ENCODE measurements at regions not wholly inside any gene's neighbourhood (a gene's known extent, or its start where the extent isn't known, plus 50 kb on each side); places are given as distances from the start of the nearest gene placed in this dataset.

- Histone ChIP-seq H3K4me1 (peaks cover 14% of the 10 kb centered on the region), H3K36me3 (ENCODE audit: control insufficient read depth, insufficient read depth, low read length) (no peaks in the 10 kb centered on the region), H3K9ac (no peak overlapping the region), H3K4me2 (ENCODE audit: low read length) (no peak overlapping the region), H2AFZ (no peak overlapping the region), H3K4me3 (ENCODE audit: low read depth, low read length) (no peak overlapping the region), H3K27me3 (ENCODE audit: control insufficient read depth, insufficient read depth, low read length) (no peaks in the 10 kb centered on the region), H3K9me3 (ENCODE audit: control insufficient read depth, low read length) (no peaks in the 10 kb centered on the region), H3K79me2 (no peaks in the 10 kb centered on the region), H3K27ac (no peak overlapping the region)
- TF ChIP-seq, protein P1, sequence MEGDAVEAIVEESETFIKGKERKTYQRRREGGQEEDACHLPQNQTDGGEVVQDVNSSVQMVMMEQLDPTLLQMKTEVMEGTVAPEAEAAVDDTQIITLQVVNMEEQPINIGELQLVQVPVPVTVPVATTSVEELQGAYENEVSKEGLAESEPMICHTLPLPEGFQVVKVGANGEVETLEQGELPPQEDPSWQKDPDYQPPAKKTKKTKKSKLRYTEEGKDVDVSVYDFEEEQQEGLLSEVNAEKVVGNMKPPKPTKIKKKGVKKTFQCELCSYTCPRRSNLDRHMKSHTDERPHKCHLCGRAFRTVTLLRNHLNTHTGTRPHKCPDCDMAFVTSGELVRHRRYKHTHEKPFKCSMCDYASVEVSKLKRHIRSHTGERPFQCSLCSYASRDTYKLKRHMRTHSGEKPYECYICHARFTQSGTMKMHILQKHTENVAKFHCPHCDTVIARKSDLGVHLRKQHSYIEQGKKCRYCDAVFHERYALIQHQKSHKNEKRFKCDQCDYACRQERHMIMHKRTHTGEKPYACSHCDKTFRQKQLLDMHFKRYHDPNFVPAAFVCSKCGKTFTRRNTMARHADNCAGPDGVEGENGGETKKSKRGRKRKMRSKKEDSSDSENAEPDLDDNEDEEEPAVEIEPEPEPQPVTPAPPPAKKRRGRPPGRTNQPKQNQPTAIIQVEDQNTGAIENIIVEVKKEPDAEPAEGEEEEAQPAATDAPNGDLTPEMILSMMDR (IDR thresholded peaks at IDR 0.05): peak; percentile 36
Measured at GRCh38 chr10:90437452-90437851, 420.4 kb downstream of the HTR7 start.

DNA sequence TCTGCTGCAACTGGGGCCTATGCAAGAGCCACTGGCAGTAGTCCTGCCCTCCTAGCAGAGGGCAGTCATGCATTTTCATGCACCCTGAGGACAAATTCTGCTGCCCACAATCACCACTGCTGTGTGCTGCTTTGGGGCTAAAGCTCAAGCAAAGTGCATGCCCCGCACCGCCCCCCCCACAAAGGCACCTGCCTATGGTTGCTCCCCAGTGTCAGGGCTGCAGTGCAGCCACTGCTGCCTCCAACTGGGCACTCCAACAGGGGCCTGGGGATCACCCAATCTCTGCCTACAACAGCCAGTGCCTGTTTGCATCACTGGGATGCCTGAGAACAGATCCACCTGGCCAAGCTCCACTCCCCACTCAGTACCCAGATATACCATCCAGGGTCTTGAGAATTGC is 417.0 kb downstream of the HTR7 start:
- Histone ChIP-seq H2AFZ (no peak overlapping the region), H3K27me3 (ENCODE audit: control insufficient read depth, insufficient read depth, low read length) (no peaks in the 10 kb centered on the region), H3K9ac (no peak overlapping the region)

GRCh38 chr10:90443342-90443741 is 414.5 kb downstream of the HTR7 start:
- Histone ChIP-seq H3K9ac (no peak overlapping the region), H3K27me3 (ENCODE audit: control insufficient read depth, insufficient read depth, low read length) (no peaks in the 10 kb centered on the region), H3K79me2 (no peaks in the 10 kb centered on the region), H3K4me1 (no peaks in the 10 kb centered on the region), H3K4me3 (ENCODE audit: low read depth, low read length) (no peak overlapping the region), H3K36me3 (ENCODE audit: control insufficient read depth, insufficient read depth, low read length) (no peaks in the 10 kb centered on the region), H2AFZ (no peak overlapping the region), H3K9me3 (ENCODE audit: control insufficient read depth, low read length) (no peaks in the 10 kb centered on the region), H3K27ac (no peak overlapping the region), H3K4me2 (ENCODE audit: low read length) (no peak overlapping the region)
- TF ChIP-seq, protein P1 (IDR thresholded peaks at IDR 0.05): no peak

More for the DNA sequence above, 417.0 kb downstream of the HTR7 start:
- no peaks in the 10 kb centered on the region for H3K36me3 ChIP-seq (ENCODE audit: control insufficient read depth, insufficient read depth, low read length)
- TF ChIP-seq, protein P1 (IDR thresholded peaks at IDR 0.05): no peak
- no peak overlapping the region for H3K4me2 ChIP-seq (ENCODE audit: low read length)
- no peak overlapping the region for H3K27ac ChIP-seq
- H3K9me3 ChIP-seq (ENCODE audit: control insufficient read depth, low read length): no peaks in the 10 kb centered on the region
- H3K4me3 ChIP-seq (ENCODE audit: low read depth, low read length): no peak overlapping the region
- peaks cover 14% of the 10 kb centered on the region for H3K4me1 ChIP-seq
- no peaks in the 10 kb centered on the region for H3K79me2 ChIP-seq

DNA sequence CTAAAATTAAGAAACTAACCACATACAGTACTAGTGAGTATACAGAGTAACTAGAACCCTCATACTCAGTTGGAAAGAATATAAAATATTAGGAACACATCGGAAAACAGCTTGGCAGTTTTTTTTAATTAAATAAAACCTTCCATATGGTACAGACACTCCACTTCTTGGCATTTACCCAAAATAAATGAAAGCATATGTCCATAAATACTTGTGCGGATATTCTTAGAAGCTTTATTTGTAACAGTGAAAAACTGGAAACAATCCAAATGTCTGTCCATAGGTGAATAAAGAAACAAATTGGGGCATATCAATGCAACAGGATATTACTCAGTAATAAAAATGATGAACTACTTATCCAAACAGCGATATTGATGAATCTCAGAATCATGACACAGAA is 410.0 kb downstream of the HTR7 start:
- TF ChIP-seq, protein P1 (IDR thresholded peaks at IDR 0.05): no peak
- no peak overlapping the region for H3K9ac ChIP-seq
- H2AFZ ChIP-seq: no peak overlapping the region
- no peaks in the 10 kb centered on the region for H3K79me2 ChIP-seq
- H3K4me1 ChIP-seq: peaks cover 7% of the 10 kb centered on the region
- no peaks in the 10 kb centered on the region for H3K9me3 ChIP-seq (ENCODE audit: control insufficient read depth, low read length)
- no peak overlapping the region for H3K4me3 ChIP-seq (ENCODE audit: low read depth, low read length)
- H3K27me3 ChIP-seq (ENCODE audit: control insufficient read depth, insufficient read depth, low read length): no peaks in the 10 kb centered on the region
- H3K36me3 ChIP-seq (ENCODE audit: control insufficient read depth, insufficient read depth, low read length): no peaks in the 10 kb centered on the region
- H3K27ac ChIP-seq: no peak overlapping the region
- no peak overlapping the region for H3K4me2 ChIP-seq (ENCODE audit: low read length)

- Histone ChIP-seq H3K27ac (no peak overlapping the region), H3K9me3 (ENCODE audit: control insufficient read depth, low read length) (no peaks in the 10 kb centered on the region), H3K4me1 (peaks cover 7% of the 10 kb centered on the region), H3K4me3 (ENCODE audit: low read depth, low read length) (no peak overlapping the region), H3K9ac (no peak overlapping the region), H3K79me2 (no peaks in the 10 kb centered on the region), H3K36me3 (ENCODE audit: control insufficient read depth, insufficient read depth, low read length) (no peaks in the 10 kb centered on the region), H2AFZ (no peak overlapping the region), H3K27me3 (ENCODE audit: control insufficient read depth, insufficient read depth, low read length) (no peaks in the 10 kb centered on the region), H3K4me2 (ENCODE audit: low read length) (no peak overlapping the region)
- TF ChIP-seq, protein P1 (IDR thresholded peaks at IDR 0.05): no peak
Measured at GRCh38 chr10:90450797-90451196, 407.0 kb downstream of the HTR7 start.

Data from parathyroid adenoma (tissue), 2 donors.